Ovary (tissue), 3 donors: ENCODE measurements at regions not wholly inside any gene's neighbourhood (a gene's known extent, or its start where the extent isn't known, plus 50 kb on each side); places are given as distances from the start of the nearest gene placed in this dataset.

Experiments used
- CTCF ChIP-seq, 3 donors: fragments of 450-650 bp in 2 of 3; fragments of 200-600 bp in 1 of 3; IDR thresholded peaks; one replicate each; pipeline versions ENCODE4 v1.5.1 to v1.8.0; 2016 to 2022; ENCODE audit warnings: antibody characterized with exemption in 3 of 3, mild to moderate bottlenecking in 1 of 3
- EP300 ChIP-seq: sonication (generic); formaldehyde crosslinking; IDR thresholded peaks from one replicate; pipeline ENCODE4 v1.6.1; 2017; ENCODE audit warnings: antibody characterized with exemption
- POLR2A ChIP-seq: fragments of 450-650 bp; IDR thresholded peaks from one replicate; pipeline ENCODE4 v1.6.1; 2017; ENCODE audit warnings: antibody characterized with exemption, mild to moderate bottlenecking, moderate library complexity
- donor health status: DM: no; HTN: no; CAD: no.

GRCh38 chr2:183729380-183729779 is 605.1 kb downstream of the NUP35 start:
- TF ChIP-seq CTCF (IDR thresholded peaks at IDR 0.05): no peak
- TF ChIP-seq POLR2A: no peak
- TF ChIP-seq EP300: no peak
